ENCODE measurements at regions not wholly inside any gene's neighbourhood (a gene's known extent, or its start where the extent isn't known, plus 50 kb on each side); places are given as distances from the start of the nearest gene placed in this dataset.

DNA sequence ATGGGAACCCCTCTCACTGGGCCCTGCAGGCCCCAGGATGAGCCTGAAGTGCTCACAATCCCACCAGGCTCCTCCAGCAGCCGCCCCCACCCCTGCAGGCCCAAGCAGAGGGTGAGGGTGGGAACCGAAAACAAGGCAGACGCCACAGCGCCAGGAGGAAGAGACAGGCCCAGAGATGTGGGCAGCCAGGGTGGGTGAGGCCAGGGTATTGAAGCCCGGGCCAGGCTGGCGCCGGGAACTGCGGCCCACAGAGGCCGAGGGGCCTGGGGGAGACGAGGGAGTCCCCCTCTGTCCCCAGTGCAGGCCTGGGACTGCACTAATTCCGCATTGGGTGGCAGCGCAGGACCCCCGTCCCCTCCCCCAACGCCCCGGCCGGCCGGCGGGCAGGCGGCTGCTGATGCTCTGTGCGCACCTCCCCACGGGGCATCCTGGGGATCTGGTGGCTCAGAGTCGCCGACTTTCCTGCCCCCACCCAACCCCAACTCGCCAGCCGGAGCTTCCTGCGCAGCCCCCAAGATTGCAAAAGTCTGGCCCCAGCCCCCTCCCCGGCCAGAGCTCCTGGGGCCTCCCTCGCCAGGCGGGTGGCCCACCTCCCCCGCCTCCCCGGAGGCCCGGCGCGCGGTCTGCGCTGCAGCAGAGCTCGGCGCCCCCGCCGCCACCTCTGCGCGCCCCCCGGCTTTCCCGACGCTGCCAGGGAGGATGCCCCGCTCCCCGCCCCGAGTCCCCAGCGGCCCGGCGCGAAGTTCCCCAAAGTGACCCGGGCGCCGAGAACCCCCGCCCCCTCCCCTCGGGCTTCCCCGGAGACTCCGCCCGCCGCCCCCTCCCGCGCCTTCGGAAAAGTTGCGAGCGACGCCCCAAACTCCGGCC, 107.8 kb downstream of the ENGASE start:
- no peak for TF ChIP-seq CTCF (IDR thresholded peaks at IDR 0.05; ENCODE audit: insufficient read depth, low read depth, low read length)
- DNase-seq (ENCODE audit: low read depth) = no peak
- Histone ChIP-seq H3K36me3 (ENCODE audit: control insufficient read depth, insufficient read depth, low read length) (no peaks in the 10 kb centered on the region), H3K27me3 (ENCODE audit: control insufficient read depth, insufficient read depth, low read length) (peaks cover 10% of the 10 kb centered on the region), H3K4me3 (ENCODE audit: low read depth, low read length) (no peak overlapping the region)
- ChIA-PET CTCF (no interaction called here), POLR2A (no interaction called here)

DNA sequence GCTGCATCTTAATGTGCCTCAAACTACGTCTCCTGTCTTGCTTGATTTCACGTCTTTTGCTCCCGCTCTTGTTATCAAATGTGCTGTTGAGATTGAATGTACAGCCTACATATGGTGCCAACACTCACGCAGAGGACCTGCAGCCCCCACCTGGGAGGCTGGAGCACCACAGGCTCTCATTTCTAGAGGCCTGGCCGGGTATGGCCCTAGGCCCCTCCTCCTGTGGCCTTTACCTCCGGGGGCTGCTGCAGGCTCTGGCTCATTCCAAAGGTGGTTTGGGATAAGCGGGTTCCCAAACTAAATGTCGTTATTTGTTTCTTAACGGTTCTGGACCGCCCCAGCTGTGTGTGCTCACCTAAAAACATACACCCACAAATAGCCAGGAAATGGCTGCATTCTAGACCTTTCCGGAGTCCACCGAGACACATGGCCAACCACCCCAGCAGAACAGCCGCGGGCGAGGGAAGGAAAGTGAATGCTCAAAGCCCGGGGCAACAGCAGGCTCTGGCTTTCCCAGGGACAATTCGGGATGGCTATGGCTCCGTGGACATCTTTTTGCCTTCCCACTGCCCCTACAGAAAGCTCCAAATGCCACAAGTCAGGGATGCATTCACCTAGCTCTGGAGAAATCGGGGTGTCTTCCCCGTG, 105.9 kb downstream of the ENGASE start:
- H3K4me3 ChIP-seq (ENCODE audit: low read depth, low read length) = no peak overlapping the region
- no peak for DNase-seq (ENCODE audit: low read depth)
- no peak for TF ChIP-seq CTCF (IDR thresholded peaks at IDR 0.05; ENCODE audit: insufficient read depth, low read depth, low read length)
- ChIA-PET CTCF (no interaction called here), POLR2A (no interaction called here)
- H3K27me3 ChIP-seq (ENCODE audit: control insufficient read depth, insufficient read depth, low read length) = peaks cover 10% of the 10 kb centered on the region
- no peaks in the 10 kb centered on the region for H3K36me3 ChIP-seq (ENCODE audit: control insufficient read depth, insufficient read depth, low read length)

- POLR2A ChIA-PET = no interaction called here
- peaks cover 5% of the 10 kb centered on the region; the same call in 1 of the 2 replicates for H3K27me3 ChIP-seq (ENCODE audit: control insufficient read depth, insufficient read depth, low read length)
- CTCF ChIA-PET = no interaction called here
Measured at GRCh38 chr17:79179334-79179733, 104.7 kb downstream of the ENGASE start.

DNA sequence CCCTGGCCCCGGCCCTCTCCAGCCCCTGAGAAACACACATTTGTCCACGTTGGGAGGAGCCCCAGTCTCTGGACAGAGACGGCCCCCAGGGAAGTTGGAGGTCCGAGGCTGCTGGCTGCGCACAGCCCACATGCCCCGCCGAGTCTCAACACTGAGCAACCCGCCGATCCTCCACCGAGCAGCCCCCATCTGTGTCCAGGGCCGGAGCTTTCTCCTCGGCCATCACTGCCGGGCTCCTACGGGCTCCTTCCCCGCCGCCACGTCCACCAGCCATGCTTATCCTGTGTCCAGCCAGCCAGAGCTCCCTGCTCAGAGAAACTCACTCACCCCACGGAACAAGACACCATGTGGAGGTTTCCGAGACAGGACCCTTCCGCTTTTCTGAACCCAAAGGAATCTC, 103.3 kb downstream of the ENGASE start:
- POLR2A ChIA-PET = no interaction called here
- CTCF ChIA-PET = interaction anchor here (0.9 kb wide), 1 partner anchor 10 kb away, joined by 3 read pairs; no protein-coding TSS in a partner anchor
- Histone ChIP-seq H3K36me3 (ENCODE audit: control insufficient read depth, insufficient read depth, low read length) (no peaks in the 10 kb centered on the region), H3K4me3 (ENCODE audit: low read depth, low read length) (no peak overlapping the region), H3K27me3 (ENCODE audit: control insufficient read depth, insufficient read depth, low read length) (no peaks in the 10 kb centered on the region; the same call in 1 of the 2 replicates)
- no peak for TF ChIP-seq CTCF (IDR thresholded peaks at IDR 0.05; ENCODE audit: insufficient read depth, low read depth, low read length)
- DNase-seq (ENCODE audit: low read depth) = no peak

More at GRCh38 chr17:79179334-79179733, 104.7 kb downstream of the ENGASE start:
- no peak overlapping the region for H3K4me3 ChIP-seq (ENCODE audit: low read depth, low read length)
- TF ChIP-seq CTCF (IDR thresholded peaks at IDR 0.05; ENCODE audit: insufficient read depth, low read depth, low read length) = no peak
- no peaks in the 10 kb centered on the region for H3K36me3 ChIP-seq (ENCODE audit: control insufficient read depth, insufficient read depth, low read length)
- DNase-seq (ENCODE audit: low read depth) = no peak

GRCh38 chr17:79176792-79177601, 102.4 kb downstream of the ENGASE start:
- POLR2A ChIA-PET = no interaction called here
- Histone ChIP-seq H3K4me3 (ENCODE audit: low read depth, low read length) (no peak overlapping the region), H3K36me3 (ENCODE audit: control insufficient read depth, insufficient read depth, low read length) (no peaks in the 10 kb centered on the region), H3K27me3 (ENCODE audit: control insufficient read depth, insufficient read depth, low read length) (no peaks in the 10 kb centered on the region; the same call in 1 of the 2 replicates)
- no peak for TF ChIP-seq CTCF (IDR thresholded peaks at IDR 0.05; ENCODE audit: insufficient read depth, low read depth, low read length)
- DNase-seq (ENCODE audit: low read depth) = no peak
- CTCF ChIA-PET = interaction anchor here (0.9 kb wide), 1 partner anchor 9 kb away, joined by 3 read pairs; no protein-coding TSS in a partner anchor

Data from BJ (cell line).